ENCODE measurements at regions not wholly inside any gene's neighbourhood (a gene's known extent, or its start where the extent isn't known, plus 50 kb on each side); places are given as distances from the start of the nearest gene placed in this dataset.

GRCh38 chr5:8241076-8241475 is 372.1 kb downstream of the MTRR start:
- H3K4me3 ChIP-seq (ENCODE audit: low read depth, low read length), result no peak overlapping the region
- TF ChIP-seq, protein P1, sequence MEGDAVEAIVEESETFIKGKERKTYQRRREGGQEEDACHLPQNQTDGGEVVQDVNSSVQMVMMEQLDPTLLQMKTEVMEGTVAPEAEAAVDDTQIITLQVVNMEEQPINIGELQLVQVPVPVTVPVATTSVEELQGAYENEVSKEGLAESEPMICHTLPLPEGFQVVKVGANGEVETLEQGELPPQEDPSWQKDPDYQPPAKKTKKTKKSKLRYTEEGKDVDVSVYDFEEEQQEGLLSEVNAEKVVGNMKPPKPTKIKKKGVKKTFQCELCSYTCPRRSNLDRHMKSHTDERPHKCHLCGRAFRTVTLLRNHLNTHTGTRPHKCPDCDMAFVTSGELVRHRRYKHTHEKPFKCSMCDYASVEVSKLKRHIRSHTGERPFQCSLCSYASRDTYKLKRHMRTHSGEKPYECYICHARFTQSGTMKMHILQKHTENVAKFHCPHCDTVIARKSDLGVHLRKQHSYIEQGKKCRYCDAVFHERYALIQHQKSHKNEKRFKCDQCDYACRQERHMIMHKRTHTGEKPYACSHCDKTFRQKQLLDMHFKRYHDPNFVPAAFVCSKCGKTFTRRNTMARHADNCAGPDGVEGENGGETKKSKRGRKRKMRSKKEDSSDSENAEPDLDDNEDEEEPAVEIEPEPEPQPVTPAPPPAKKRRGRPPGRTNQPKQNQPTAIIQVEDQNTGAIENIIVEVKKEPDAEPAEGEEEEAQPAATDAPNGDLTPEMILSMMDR (conservative IDR thresholded peaks at IDR 0.05; ENCODE audit: low read depth, low read length), result no peak
- DNase-seq (ENCODE audit: low read depth), result no peak

GRCh38 chr5:8241558-8241957 is 372.6 kb downstream of the MTRR start:
- TF ChIP-seq, protein P1 (conservative IDR thresholded peaks at IDR 0.05; ENCODE audit: low read depth, low read length), result no peak
- no peak for DNase-seq (ENCODE audit: low read depth)
- H3K4me3 ChIP-seq (ENCODE audit: low read depth, low read length), result no peak overlapping the region

DNA sequence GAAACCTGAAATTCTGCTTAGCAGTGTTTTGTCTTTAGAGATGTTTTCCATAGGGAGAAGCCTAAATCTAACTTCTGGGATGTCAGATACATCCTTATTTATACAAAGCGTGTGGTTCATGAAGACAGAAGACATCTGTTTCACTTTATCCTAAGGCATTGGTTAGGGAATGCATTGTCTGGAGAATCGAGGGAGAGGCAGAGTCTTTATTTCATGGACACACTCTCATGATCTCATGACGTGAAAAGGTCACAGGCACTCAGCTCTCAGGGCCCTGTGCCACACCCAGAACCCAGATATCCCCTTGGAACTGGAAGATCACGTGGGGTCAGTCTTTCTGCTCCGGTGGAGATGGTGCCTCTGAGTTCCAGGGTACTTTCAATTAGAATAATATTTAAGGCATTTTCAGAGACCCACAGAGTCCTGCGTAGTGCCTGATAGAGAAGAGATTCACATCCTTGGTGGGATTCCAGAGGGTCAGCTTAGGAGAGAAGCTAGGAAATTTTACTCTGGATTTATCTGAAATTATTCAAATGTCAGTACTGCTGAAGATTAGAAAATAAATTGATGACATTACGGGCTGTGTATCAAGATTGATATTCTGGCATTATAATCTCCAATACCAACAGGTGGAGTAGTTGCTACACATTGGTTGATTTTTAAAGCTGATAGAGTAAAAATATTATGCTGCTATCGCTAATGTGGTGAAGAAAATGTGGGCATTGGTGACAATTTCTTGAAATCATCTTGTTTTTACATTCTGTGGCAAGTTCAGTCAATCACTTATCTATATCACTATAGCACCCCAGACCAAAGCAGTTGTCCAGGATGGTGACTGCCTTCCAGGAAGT is 378.3 kb downstream of the MTRR start:
- no peak overlapping the region for H3K4me3 ChIP-seq (ENCODE audit: low read depth, low read length)
- DNase-seq (ENCODE audit: low read depth), result peak; percentile 2
- TF ChIP-seq, protein P1 (conservative IDR thresholded peaks at IDR 0.05; ENCODE audit: low read depth, low read length), result no peak

GRCh38 chr5:8253376-8253775 is 384.4 kb downstream of the MTRR start:
- TF ChIP-seq, protein P1 (conservative IDR thresholded peaks at IDR 0.05; ENCODE audit: low read depth, low read length), result no peak
- no peak for DNase-seq (ENCODE audit: low read depth)
- H3K4me3 ChIP-seq (ENCODE audit: low read depth, low read length), result no peak overlapping the region

DNA sequence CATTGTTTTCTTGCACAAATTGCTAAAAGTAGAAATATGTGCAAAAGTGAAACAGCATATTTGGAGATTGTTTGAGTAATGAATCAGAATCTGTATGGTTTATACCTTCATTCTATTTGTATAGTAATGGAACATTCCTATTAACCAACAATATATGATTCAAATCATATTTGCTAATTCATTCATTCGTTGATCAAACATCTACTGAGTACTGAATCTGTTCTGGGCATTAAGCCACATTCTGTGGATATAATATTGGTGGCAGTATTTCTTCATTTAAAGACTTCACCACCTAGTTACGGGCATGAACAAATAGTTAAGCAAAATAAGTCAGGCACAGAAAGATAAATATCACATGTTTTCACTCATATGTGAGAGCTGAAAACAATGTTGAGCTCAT is 385.7 kb downstream of the MTRR start:
- DNase-seq (ENCODE audit: low read depth), result no peak
- H3K4me3 ChIP-seq (ENCODE audit: low read depth, low read length), result no peak overlapping the region
- TF ChIP-seq, protein P1 (conservative IDR thresholded peaks at IDR 0.05; ENCODE audit: low read depth, low read length), result no peak

DNA sequence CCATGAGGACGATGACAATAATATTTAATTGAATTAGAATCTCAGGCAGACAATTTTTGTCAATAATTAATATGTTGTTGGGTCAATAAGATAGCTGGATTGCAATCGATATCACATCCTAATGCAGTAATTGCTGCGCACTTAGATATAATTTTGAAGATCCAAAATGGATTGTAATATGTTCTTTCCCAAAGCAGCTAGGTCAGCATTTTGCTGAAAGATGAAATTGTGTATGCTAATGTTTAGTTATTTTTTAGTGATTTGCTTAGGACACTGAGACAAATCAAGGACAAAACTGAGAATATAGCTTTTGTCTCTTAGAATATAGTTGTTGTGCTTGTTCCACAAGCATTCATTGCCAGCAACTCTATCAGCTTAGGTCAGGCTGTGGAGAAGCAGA is 389.9 kb downstream of the MTRR start:
- DNase-seq (ENCODE audit: low read depth), result no peak
- H3K4me3 ChIP-seq (ENCODE audit: low read depth, low read length), result no peak overlapping the region
- TF ChIP-seq, protein P1 (conservative IDR thresholded peaks at IDR 0.05; ENCODE audit: low read depth, low read length), result no peak

DNA sequence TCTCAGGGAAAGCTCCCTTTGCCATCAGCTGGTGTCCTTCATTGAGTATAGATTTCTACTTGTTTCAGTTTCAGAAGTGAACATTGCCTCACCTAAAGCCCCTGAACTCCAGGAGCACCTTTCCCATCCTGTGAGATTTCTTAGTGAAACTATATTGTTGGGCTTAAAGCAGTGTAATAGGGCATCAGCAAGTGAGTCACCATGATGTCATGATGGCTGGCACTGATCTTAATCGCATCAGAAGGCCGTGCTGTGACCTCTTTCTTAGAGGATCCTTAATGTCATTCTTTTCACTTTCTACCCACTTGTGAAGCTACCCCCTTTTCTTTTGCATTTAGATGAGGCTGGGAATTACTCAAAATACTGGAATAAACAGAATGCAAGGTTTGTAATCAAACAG is 401.3 kb downstream of the MTRR start:
- H3K4me3 ChIP-seq (ENCODE audit: low read depth, low read length), result no peak overlapping the region
- TF ChIP-seq, protein P1 (conservative IDR thresholded peaks at IDR 0.05; ENCODE audit: low read depth, low read length), result no peak
- DNase-seq (ENCODE audit: low read depth), result no peak

Data from choroid plexus epithelial cell (primary cell).